Effector memory CD8-positive, alpha-beta T cell (primary cell): ENCODE measurements at regions not wholly inside any gene's neighbourhood (a gene's known extent, or its start where the extent isn't known, plus 50 kb on each side); places are given as distances from the start of the nearest gene placed in this dataset.

Source experiments
- ATAC-seq: fragments of 150-1000 bp; cut with Tn5 transposase; replicated peaks from 2 replicates; pipeline ENCODE4 v1.10.0; 2021; ENCODE audit warnings: mild to moderate bottlenecking, moderate library complexity
- DNase-seq, 3 experiments: peaks; one replicate each; pipeline ENCODE4 v3.0.0; 2021
- H3K27ac Mint-ChIP-seq, 2 donors: one replicate each; pipeline ENCODE4 v1.8.0; 2022; ENCODE audit warnings: mild to moderate bottlenecking in 2 of 2, mixed read lengths in 2 of 2, moderate library complexity in 2 of 2
- H3K27me3 Mint-ChIP-seq, 2 donors: one replicate each; pipeline ENCODE4 v1.8.0; 2022; ENCODE audit warnings: mixed read lengths in 2 of 2
- H3K36me3 Mint-ChIP-seq: one replicate; pipeline ENCODE4 v1.8.0; 2022; ENCODE audit warnings: mild to moderate bottlenecking, moderate library complexity, mixed read lengths; ENCODE audit not compliant: insufficient read depth
- H3K4me1 Mint-ChIP-seq, 2 donors: one replicate each; pipeline ENCODE4 v1.8.0; 2022; ENCODE audit warnings: low read depth in 2 of 2, mixed read lengths in 2 of 2
- H3K4me3 Mint-ChIP-seq, 2 donors: one replicate each; pipeline ENCODE4 v1.8.0; 2022; ENCODE audit warnings: mild to moderate bottlenecking in 2 of 2, mixed read lengths in 2 of 2, moderate library complexity in 2 of 2
- H3K9me3 Mint-ChIP-seq, 2 donors: one replicate each; pipeline ENCODE4 v1.8.0; 2022; ENCODE audit warnings: mixed read lengths in 2 of 2

- H3K27ac Mint-ChIP-seq = no peak overlapping the region
- no peaks in the 10 kb centered on the region for H3K9me3 Mint-ChIP-seq
- no peak for DNase-seq
- H3K4me1 Mint-ChIP-seq = no peaks in the 10 kb centered on the region
- no peaks in the 10 kb centered on the region for H3K36me3 Mint-ChIP-seq
- no peak overlapping the region for H3K4me3 Mint-ChIP-seq
- H3K27me3 Mint-ChIP-seq = peaks cover 38 to 73% of the 10 kb centered on the region in 2 donors
- no peak for ATAC-seq
Observed at GRCh38 chr19:29422486-29423085, 103.2 kb upstream of the VSTM2B start.

- H3K27me3 Mint-ChIP-seq = peaks cover 54 to 78% of the 10 kb centered on the region in 2 donors
- peaks cover 3% of the 10 kb centered on the region for H3K36me3 Mint-ChIP-seq
- H3K9me3 Mint-ChIP-seq = no peaks in the 10 kb centered on the region
- no peak overlapping the region for H3K27ac Mint-ChIP-seq
- no peak for ATAC-seq
- H3K4me1 Mint-ChIP-seq = no peaks in the 10 kb centered on the region
- no peak overlapping the region for H3K4me3 Mint-ChIP-seq
- DNase-seq = no peak
Observed at GRCh38 chr19:29428071-29428470, 97.7 kb upstream of the VSTM2B start.

GRCh38 chr19:29429021-29429420 lies 96.8 kb upstream of the VSTM2B start:
- Mint-ChIP-seq H3K4me3 (no peak overlapping the region), H3K9me3 (no peaks in the 10 kb centered on the region), H3K27me3 (peaks cover 56 to 78% of the 10 kb centered on the region in 2 donors), H3K27ac (no peak overlapping the region), H3K36me3 (peaks cover 3% of the 10 kb centered on the region), H3K4me1 (peaks cover 0 to under 1% of the 10 kb centered on the region in 2 donors)
- DNase-seq (no peak), ATAC-seq (no peak)

GRCh38 chr19:29429581-29429980 lies 96.2 kb upstream of the VSTM2B start:
- Mint-ChIP-seq H3K27me3 (peaks cover 55 to 78% of the 10 kb centered on the region in 2 donors), H3K4me3 (no peak overlapping the region), H3K9me3 (no peaks in the 10 kb centered on the region), H3K36me3 (peaks cover 3% of the 10 kb centered on the region), H3K27ac (no peak overlapping the region), H3K4me1 (peaks cover 0 to 3% of the 10 kb centered on the region in 2 donors)
- ATAC-seq (no peak), DNase-seq (no peak)

- ATAC-seq (no peak), DNase-seq (no peak)
- peaks cover 0 to 3% of the 10 kb centered on the region in 2 donors for H3K4me1 Mint-ChIP-seq
- H3K36me3 Mint-ChIP-seq = peaks cover 3% of the 10 kb centered on the region
- H3K27me3 Mint-ChIP-seq = peaks cover 45 to 73% of the 10 kb centered on the region in 2 donors
- no peak overlapping the region for H3K4me3 Mint-ChIP-seq
- H3K9me3 Mint-ChIP-seq = no peaks in the 10 kb centered on the region
- H3K27ac Mint-ChIP-seq = no peak overlapping the region
Observed at GRCh38 chr19:29431332-29431731, 94.5 kb upstream of the VSTM2B start.

GRCh38 chr19:29432677-29433076 lies 93.1 kb upstream of the VSTM2B start:
- Mint-ChIP-seq H3K4me3 (no peak overlapping the region), H3K36me3 (peaks cover 3% of the 10 kb centered on the region)

GRCh38 chr19:29436591-29437103 lies 89.1 kb upstream of the VSTM2B start:
- Mint-ChIP-seq H3K9me3 (peaks cover 0 to 2% of the 10 kb centered on the region in 2 donors), H3K36me3 (peaks cover 3% of the 10 kb centered on the region), H3K27ac (no peak overlapping the region), H3K27me3 (peaks cover 29 to 42% of the 10 kb centered on the region in 2 donors), H3K4me1 (peaks cover 0 to 3% of the 10 kb centered on the region in 2 donors), H3K4me3 (no peak overlapping the region)
- ATAC-seq (no peak), DNase-seq (no peak)

More at GRCh38 chr19:29432677-29433076, 93.1 kb upstream of the VSTM2B start:
- Mint-ChIP-seq H3K27ac (no peak overlapping the region), H3K4me1 (peaks cover 0 to 3% of the 10 kb centered on the region in 2 donors), H3K9me3 (peaks cover 0 to 2% of the 10 kb centered on the region in 2 donors), H3K27me3 (peaks cover 44 to 65% of the 10 kb centered on the region in 2 donors)
- ATAC-seq (no peak), DNase-seq (no peak)

- H3K4me3 Mint-ChIP-seq = no peak overlapping the region
- no peak for DNase-seq
- H3K4me1 Mint-ChIP-seq = peaks cover 1 to 3% of the 10 kb centered on the region in 2 donors
- H3K36me3 Mint-ChIP-seq = no peaks in the 10 kb centered on the region
- ATAC-seq = no peak
- H3K27me3 Mint-ChIP-seq = peaks cover 29 to 39% of the 10 kb centered on the region in 2 donors
- peaks cover 0 to 2% of the 10 kb centered on the region in 2 donors for H3K9me3 Mint-ChIP-seq
- no peak overlapping the region for H3K27ac Mint-ChIP-seq
Observed at GRCh38 chr19:29439021-29439420, 86.8 kb upstream of the VSTM2B start.

GRCh38 chr19:29439688-29440550 lies 85.9 kb upstream of the VSTM2B start:
- ATAC-seq = no peak
- Mint-ChIP-seq H3K27me3 (peaks cover 29 to 41% of the 10 kb centered on the region in 2 donors), H3K4me1 (peaks cover 0 to 1% of the 10 kb centered on the region in 2 donors), H3K27ac (no peak overlapping the region), H3K36me3 (no peaks in the 10 kb centered on the region), H3K9me3 (peaks cover 0 to 2% of the 10 kb centered on the region in 2 donors), H3K4me3 (no peak overlapping the region)
- no peak for DNase-seq

GRCh38 chr19:29442094-29442493 lies 83.7 kb upstream of the VSTM2B start:
- Mint-ChIP-seq H3K27me3 (peaks cover 37 to 49% of the 10 kb centered on the region in 2 donors), H3K4me1 (peaks cover 0 to 1% of the 10 kb centered on the region in 2 donors), H3K9me3 (no peaks in the 10 kb centered on the region), H3K27ac (peak overlapping the region in 1 of 2 donors; percentile 23), H3K4me3 (no peak overlapping the region), H3K36me3 (no peaks in the 10 kb centered on the region)
- no peak for DNase-seq
- ATAC-seq = no peak

- Mint-ChIP-seq H3K4me3 (no peak overlapping the region), H3K27ac (no peak overlapping the region), H3K9me3 (no peaks in the 10 kb centered on the region), H3K36me3 (no peaks in the 10 kb centered on the region), H3K27me3 (peaks cover 35 to 50% of the 10 kb centered on the region in 2 donors), H3K4me1 (peaks cover 0 to 1% of the 10 kb centered on the region in 2 donors)
- DNase-seq (no peak), ATAC-seq (no peak)
Observed at GRCh38 chr19:29442910-29443309, 82.9 kb upstream of the VSTM2B start.

GRCh38 chr19:29445246-29445645 lies 80.5 kb upstream of the VSTM2B start:
- Mint-ChIP-seq H3K4me1 (peaks cover 0 to 1% of the 10 kb centered on the region in 2 donors), H3K27ac (no peak overlapping the region), H3K27me3 (peaks cover 53 to 72% of the 10 kb centered on the region in 2 donors), H3K4me3 (no peak overlapping the region), H3K36me3 (no peaks in the 10 kb centered on the region), H3K9me3 (no peaks in the 10 kb centered on the region)
- ATAC-seq (no peak), DNase-seq (no peak)

- H3K9me3 Mint-ChIP-seq = no peaks in the 10 kb centered on the region
- DNase-seq (no peak), ATAC-seq (no peak)
- peaks cover 56 to 82% of the 10 kb centered on the region in 2 donors for H3K27me3 Mint-ChIP-seq
- peaks cover 0 to 1% of the 10 kb centered on the region in 2 donors for H3K4me1 Mint-ChIP-seq
- no peaks in the 10 kb centered on the region for H3K36me3 Mint-ChIP-seq
- H3K27ac Mint-ChIP-seq = peak overlapping the region in 1 of 2 donors; percentile 22
- no peak overlapping the region for H3K4me3 Mint-ChIP-seq
Observed at GRCh38 chr19:29446361-29446760, 79.4 kb upstream of the VSTM2B start.
